CD4-positive, alpha-beta T cell (primary cell): ENCODE measurements at regions not wholly inside any gene's neighbourhood (a gene's known extent, or its start where the extent isn't known, plus 50 kb on each side); places are given as distances from the start of the nearest gene placed in this dataset.

ENCODE experiments used
- ATAC-seq: fragments of 200-7000 bp; cut with Tn5 transposase; one replicate; pipeline ENCODE4 v1.10.0; 2022; ENCODE audit warnings: mild to moderate bottlenecking; ENCODE audit not compliant: poor library complexity
- CTCF ChIA-PET: fragments of 350-600 bp; sonication (Branson Sonifier 250); formaldehyde crosslinking; loops from one replicate; lab custom pipeline; 2021; ENCODE audit warnings: antibody characterized with exemption, inconsistent platforms; lab: Charles Lee
- POLR2A ChIA-PET: fragments of 350-600 bp; sonication (Branson Sonifier 250); formaldehyde crosslinking; loops from one replicate; lab custom pipeline; 2021; ENCODE audit warnings: antibody characterized with exemption, inconsistent platforms; lab: Charles Lee
- DNase-seq, 14 experiments: peaks; one replicate each; pipeline ENCODE4 v3.0.0-alpha.2; 2013 to 2020; ENCODE audit warnings: mixed read lengths in 2 of 14
- H3K27ac ChIP-seq, 2 donors: one replicate each; pipeline versions ENCODE4 v1.5.1 to v1.7.0; 2013; ENCODE audit warnings: low read length in 2 of 2, low read depth in 1 of 2, mild to moderate bottlenecking in 1 of 2
- H3K27me3 ChIP-seq, 2 experiments: 1 replicate in 1 of 2; 2 replicates in 1 of 2; pipeline versions ENCODE4 v1.6.1 to v1.7.0; 2013; ENCODE audit warnings: low read length in 2 of 2, control low read depth in 1 of 2, mild to moderate bottlenecking in 1 of 2, moderate library complexity in 1 of 2; ENCODE audit not compliant: insufficient read depth in 2 of 2, control insufficient read depth in 1 of 2
- H3K36me3 ChIP-seq: one replicate; pipeline ENCODE4 v1.6.1; 2013; ENCODE audit warnings: low read length, control low read depth; ENCODE audit not compliant: insufficient read depth
- H3K4me1 ChIP-seq: one replicate; pipeline ENCODE4 v1.6.1; 2013; ENCODE audit warnings: low read length, control low read depth; ENCODE audit not compliant: insufficient read depth
- H3K4me3 ChIP-seq: one replicate; pipeline ENCODE4 v1.5.1; 2013; ENCODE audit warnings: mild to moderate bottlenecking, low read length, moderate library complexity
- H3K9me3 ChIP-seq, 2 experiments: 1 replicate in 1 of 2; 2 replicates in 1 of 2; pipeline versions ENCODE4 v1.6.1 to v1.7.0; 2013; ENCODE audit warnings: low read length in 2 of 2, mild to moderate bottlenecking in 2 of 2, control low read depth in 1 of 2, moderate library complexity in 1 of 2; ENCODE audit not compliant: control insufficient read depth in 1 of 2, insufficient read depth in 1 of 2
- H3K27ac Mint-ChIP-seq: one replicate; pipeline ENCODE4 v1.8.0; 2020; ENCODE audit warnings: mixed read lengths
- H3K27me3 Mint-ChIP-seq: one replicate; pipeline ENCODE4 v1.8.0; 2021; ENCODE audit warnings: mixed read lengths
- H3K36me3 Mint-ChIP-seq: one replicate; pipeline ENCODE4 v1.8.0; 2021; ENCODE audit warnings: low read depth, mixed read lengths
- H3K4me1 Mint-ChIP-seq: one replicate; pipeline ENCODE4 v1.8.0; 2021; ENCODE audit warnings: low read depth, mixed read lengths
- H3K4me3 Mint-ChIP-seq: one replicate; pipeline ENCODE4 v1.8.0; 2020; ENCODE audit warnings: mild to moderate bottlenecking, mixed read lengths
- H3K9me3 Mint-ChIP-seq: one replicate; pipeline ENCODE4 v1.8.0; 2020; ENCODE audit warnings: mixed read lengths
- intact Hi-C, 2 experiments: fragments of 100-400 bp; cut with DNase I in 1 of 2; cut with micrococcal nuclease in 1 of 2; formaldehyde crosslinking; loops; one replicate each; pipeline versions ENCODE4 v1.15.1 to v1.9.0; 2023 to 2025; cut with DNase I, micrococcal nuclease
- TF ChIP-seq, protein P1 (sequence below): fragments of 200-600 bp; IDR thresholded peaks from one replicate; pipeline ENCODE4 v1.8.0; 2022; ENCODE audit warnings: antibody characterized with exemption, mild to moderate bottlenecking

DNA sequence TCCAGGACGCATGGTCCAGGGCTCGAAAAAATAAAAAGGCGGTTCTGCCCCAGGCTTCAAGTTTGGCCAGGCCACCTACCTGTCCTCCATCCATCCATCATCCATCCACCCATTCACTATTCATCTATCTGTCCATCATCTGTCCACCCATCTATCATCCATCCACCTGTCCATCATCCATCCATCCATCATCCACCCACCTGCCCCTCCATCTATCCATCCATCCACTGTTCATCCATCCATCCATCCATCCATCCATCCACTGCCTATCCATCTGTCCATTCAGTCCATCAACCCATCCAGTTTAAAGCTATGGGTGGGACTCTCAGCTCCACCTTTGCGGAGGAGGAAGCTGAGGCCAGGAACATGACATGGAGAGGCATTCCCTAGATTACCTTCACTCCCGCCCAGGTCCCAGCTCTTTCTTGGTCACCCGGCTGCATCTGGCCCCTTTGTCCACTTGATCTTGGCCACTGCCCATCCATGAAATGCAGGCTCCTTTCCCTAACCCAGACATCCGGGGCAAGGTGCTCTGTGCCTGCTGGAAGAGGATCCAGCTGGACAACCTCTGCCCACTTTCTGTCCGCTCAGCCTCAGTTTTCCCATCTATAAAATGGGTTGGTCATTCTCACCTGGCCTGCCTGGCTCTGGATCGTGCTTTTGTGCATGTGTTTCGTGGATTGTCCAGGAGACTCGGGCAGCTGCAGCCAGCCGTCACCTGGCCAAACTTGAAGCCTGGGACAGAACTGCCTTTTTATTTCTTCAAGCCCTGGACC lies 236.0 kb upstream of the CIBAR2 start:
- DNase-seq (no peak), ATAC-seq (no peak)
- CTCF ChIA-PET: no interaction called here
- TF ChIP-seq, protein P1, sequence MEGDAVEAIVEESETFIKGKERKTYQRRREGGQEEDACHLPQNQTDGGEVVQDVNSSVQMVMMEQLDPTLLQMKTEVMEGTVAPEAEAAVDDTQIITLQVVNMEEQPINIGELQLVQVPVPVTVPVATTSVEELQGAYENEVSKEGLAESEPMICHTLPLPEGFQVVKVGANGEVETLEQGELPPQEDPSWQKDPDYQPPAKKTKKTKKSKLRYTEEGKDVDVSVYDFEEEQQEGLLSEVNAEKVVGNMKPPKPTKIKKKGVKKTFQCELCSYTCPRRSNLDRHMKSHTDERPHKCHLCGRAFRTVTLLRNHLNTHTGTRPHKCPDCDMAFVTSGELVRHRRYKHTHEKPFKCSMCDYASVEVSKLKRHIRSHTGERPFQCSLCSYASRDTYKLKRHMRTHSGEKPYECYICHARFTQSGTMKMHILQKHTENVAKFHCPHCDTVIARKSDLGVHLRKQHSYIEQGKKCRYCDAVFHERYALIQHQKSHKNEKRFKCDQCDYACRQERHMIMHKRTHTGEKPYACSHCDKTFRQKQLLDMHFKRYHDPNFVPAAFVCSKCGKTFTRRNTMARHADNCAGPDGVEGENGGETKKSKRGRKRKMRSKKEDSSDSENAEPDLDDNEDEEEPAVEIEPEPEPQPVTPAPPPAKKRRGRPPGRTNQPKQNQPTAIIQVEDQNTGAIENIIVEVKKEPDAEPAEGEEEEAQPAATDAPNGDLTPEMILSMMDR: no peak
- Mint-ChIP-seq H3K4me1 (no peaks in the 10 kb centered on the region), H3K36me3 (no peaks in the 10 kb centered on the region), H3K9me3 (no peaks in the 10 kb centered on the region), H3K27ac (no peak overlapping the region), H3K27me3 (no peaks in the 10 kb centered on the region), H3K4me3 (no peak overlapping the region)
- no peaks in the 10 kb centered on the region for H3K36me3 ChIP-seq
- H3K4me3 ChIP-seq: no peak overlapping the region
- peaks cover 0 to 5% of the 10 kb centered on the region in 2 experiments for H3K9me3 ChIP-seq
- no peak overlapping the region for H3K27ac ChIP-seq
- intact Hi-C loops: no loop called here
- POLR2A ChIA-PET: no interaction called here
- H3K4me1 ChIP-seq: no peaks in the 10 kb centered on the region
- no peaks in the 10 kb centered on the region for H3K27me3 ChIP-seq

DNA sequence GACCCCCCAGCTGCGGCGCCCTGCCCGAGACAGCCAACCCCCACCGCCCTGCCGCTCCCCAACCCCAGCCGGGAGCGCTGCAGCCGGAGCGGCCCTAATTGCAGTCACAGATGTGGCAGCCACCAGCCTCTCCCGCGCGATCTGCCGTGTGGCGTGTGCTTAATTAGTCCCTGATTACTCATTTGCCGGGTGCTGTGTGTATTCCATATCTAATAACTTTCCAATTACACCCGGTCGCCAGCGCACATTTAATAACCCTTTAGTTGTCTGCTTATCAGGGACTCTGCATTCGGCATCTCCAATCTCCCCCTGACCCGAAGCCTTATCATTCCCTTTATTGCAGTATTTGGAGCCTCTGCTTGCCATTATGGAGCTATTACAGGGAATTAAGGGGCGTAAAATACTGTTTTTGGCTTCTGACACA lies 236.7 kb upstream of the CIBAR2 start:
- no peak overlapping the region for H3K27ac ChIP-seq
- POLR2A ChIA-PET: no interaction called here
- Mint-ChIP-seq H3K9me3 (no peaks in the 10 kb centered on the region), H3K4me3 (no peak overlapping the region), H3K36me3 (no peaks in the 10 kb centered on the region), H3K4me1 (no peaks in the 10 kb centered on the region), H3K27me3 (no peaks in the 10 kb centered on the region), H3K27ac (no peak overlapping the region)
- H3K9me3 ChIP-seq: peaks cover 0 to 9% of the 10 kb centered on the region in 2 experiments
- TF ChIP-seq, protein P1: no peak
- no peaks in the 10 kb centered on the region for H3K36me3 ChIP-seq
- CTCF ChIA-PET: no interaction called here
- DNase-seq (no peak), ATAC-seq (no peak)
- no peaks in the 10 kb centered on the region for H3K27me3 ChIP-seq
- no peak overlapping the region for H3K4me3 ChIP-seq
- intact Hi-C loops: no loop called here
- no peaks in the 10 kb centered on the region for H3K4me1 ChIP-seq

DNA sequence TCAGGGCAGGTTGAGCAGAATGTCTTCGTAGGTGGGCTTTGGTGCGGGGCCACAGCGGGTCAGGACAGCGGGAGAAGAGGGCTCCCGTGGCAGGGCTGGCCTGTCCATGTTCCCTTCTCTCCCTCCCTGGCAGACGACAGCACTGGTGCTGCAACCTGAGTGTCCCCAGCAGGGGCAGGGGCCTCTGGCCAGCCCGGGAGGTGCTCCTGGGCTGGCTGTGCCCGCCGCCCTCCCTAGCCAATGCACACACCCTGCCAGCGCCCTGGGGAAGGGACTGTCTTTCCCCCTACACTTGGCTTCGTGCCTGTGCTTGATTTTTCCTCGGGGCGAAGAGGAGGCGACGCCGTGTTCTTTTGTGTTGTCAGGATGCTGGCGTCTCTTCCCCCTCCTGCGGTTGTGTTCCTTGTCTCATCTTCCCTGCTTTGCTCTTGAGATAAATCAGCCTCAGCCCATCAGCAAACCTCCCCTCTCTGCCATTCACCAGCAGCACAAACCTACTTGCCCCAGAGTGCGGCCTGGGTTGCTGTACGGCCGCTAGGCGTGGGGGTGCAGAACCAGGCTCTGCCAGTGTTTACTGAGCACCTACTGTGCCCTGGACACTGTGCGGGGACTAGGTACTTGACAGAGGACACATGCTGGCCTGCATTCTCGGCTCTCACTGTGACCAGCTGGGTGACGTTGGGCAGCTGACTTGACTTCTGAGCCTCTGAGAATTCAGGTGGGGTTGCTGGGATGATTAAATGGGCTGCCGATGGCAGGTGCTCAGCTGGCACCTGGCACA lies 237.3 kb upstream of the CIBAR2 start:
- Histone ChIP-seq H3K27ac (no peak overlapping the region), H3K9me3 (peaks cover 0 to 9% of the 10 kb centered on the region in 2 experiments), H3K27me3 (no peaks in the 10 kb centered on the region), H3K4me3 (no peak overlapping the region), H3K36me3 (no peaks in the 10 kb centered on the region), H3K4me1 (no peaks in the 10 kb centered on the region)
- Mint-ChIP-seq H3K4me1 (no peaks in the 10 kb centered on the region), H3K27me3 (no peaks in the 10 kb centered on the region), H3K4me3 (no peak overlapping the region), H3K36me3 (no peaks in the 10 kb centered on the region), H3K9me3 (no peaks in the 10 kb centered on the region), H3K27ac (no peak overlapping the region)
- ChIA-PET POLR2A (no interaction called here), CTCF (no interaction called here)
- TF ChIP-seq, protein P1: no peak
- ATAC-seq (no peak), DNase-seq (no peak)
- intact Hi-C loops: no loop called here
